Adrenal gland (tissue), 5 donors: ENCODE measurements at regions not wholly inside any gene's neighbourhood (a gene's known extent, or its start where the extent isn't known, plus 50 kb on each side); places are given as distances from the start of the nearest gene placed in this dataset.

ENCODE experiments used
- POLR2A ChIP-seq, 2 donors: fragments of 450-650 bp; IDR thresholded peaks; one replicate each; pipeline ENCODE4 v1.6.1; 2017; ENCODE audit warnings: antibody characterized with exemption in 2 of 2, mild to moderate bottlenecking in 2 of 2, moderate library complexity in 1 of 2
- TF ChIP-seq, protein P1 (sequence below), 6 experiments: fragments of 450-650 bp in 4 of 6; fragments of 200-600 bp in 2 of 6; sonication (generic) in 1 of 6; IDR thresholded peaks; 1 replicate in 5 of 6; 2 replicates in 1 of 6; pipeline versions ENCODE4 v1.5.1 to v1.8.0; 2016 to 2021; ENCODE audit warnings: antibody characterized with exemption in 6 of 6, mild to moderate bottlenecking in 2 of 6, moderate library complexity in 1 of 6
- donor health status: DM: no; HTN: no; CAD: no.

DNA sequence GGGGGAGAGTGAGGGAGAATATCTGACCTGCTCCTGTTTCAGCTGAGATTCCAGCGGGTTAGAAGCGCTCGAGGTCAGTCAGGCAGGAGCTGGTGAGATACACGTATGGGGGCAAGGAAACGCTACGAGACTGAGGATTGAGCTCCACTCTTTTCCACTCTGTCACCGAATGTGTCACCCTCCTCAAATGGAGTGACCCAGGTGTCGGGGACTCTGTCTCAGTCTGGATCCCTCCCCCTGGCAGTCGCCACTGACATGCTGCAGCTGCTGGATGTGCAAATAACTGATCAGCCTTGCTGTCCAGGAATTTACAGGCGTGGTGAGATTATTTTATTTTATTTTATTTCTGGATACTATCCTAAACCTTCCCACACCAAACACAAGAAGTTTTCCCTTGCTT lies 100.9 kb upstream of the DPP6 start:
- TF ChIP-seq, protein P1, sequence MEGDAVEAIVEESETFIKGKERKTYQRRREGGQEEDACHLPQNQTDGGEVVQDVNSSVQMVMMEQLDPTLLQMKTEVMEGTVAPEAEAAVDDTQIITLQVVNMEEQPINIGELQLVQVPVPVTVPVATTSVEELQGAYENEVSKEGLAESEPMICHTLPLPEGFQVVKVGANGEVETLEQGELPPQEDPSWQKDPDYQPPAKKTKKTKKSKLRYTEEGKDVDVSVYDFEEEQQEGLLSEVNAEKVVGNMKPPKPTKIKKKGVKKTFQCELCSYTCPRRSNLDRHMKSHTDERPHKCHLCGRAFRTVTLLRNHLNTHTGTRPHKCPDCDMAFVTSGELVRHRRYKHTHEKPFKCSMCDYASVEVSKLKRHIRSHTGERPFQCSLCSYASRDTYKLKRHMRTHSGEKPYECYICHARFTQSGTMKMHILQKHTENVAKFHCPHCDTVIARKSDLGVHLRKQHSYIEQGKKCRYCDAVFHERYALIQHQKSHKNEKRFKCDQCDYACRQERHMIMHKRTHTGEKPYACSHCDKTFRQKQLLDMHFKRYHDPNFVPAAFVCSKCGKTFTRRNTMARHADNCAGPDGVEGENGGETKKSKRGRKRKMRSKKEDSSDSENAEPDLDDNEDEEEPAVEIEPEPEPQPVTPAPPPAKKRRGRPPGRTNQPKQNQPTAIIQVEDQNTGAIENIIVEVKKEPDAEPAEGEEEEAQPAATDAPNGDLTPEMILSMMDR (IDR thresholded peaks at IDR 0.05): no peak
- TF ChIP-seq POLR2A (IDR thresholded peaks at IDR 0.05): no peak
